ENCODE measurements at regions not wholly inside any gene's neighbourhood (a gene's known extent, or its start where the extent isn't known, plus 50 kb on each side); places are given as distances from the start of the nearest gene placed in this dataset.

DNA sequence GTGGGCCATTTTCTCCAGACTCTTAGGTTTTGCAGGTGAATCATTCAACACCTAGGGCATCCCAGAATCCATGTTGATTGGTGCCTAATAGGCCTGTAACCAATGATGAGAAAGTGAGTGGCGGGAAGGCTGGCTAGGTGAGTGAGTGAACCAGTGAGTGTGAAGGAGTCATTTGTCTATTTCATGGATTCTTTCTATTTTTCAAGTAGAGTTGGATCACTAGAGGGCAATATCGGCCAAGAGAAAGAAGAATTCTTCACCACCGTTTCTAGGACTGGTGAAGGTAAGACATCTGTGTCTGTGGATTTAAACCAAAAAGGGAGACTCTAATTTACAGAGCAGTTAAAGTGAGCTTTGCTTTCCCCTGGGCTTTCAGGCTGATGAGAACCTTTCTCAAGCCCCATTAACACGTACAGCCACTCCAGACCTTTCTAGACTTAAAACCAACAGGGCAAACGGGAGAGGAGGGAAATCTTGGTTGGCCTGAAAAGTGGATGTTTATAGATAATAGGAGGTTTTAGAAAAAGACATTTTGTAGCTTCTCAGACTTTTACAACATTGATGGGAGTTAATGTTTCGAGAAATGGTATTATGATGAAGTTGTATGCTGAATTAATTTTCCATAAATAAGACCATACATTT is 114.3 kb upstream of the IL12B start:
- TF ChIP-seq EP300 (IDR thresholded peaks at IDR 0.05) = no peak
- TF ChIP-seq, protein P1, sequence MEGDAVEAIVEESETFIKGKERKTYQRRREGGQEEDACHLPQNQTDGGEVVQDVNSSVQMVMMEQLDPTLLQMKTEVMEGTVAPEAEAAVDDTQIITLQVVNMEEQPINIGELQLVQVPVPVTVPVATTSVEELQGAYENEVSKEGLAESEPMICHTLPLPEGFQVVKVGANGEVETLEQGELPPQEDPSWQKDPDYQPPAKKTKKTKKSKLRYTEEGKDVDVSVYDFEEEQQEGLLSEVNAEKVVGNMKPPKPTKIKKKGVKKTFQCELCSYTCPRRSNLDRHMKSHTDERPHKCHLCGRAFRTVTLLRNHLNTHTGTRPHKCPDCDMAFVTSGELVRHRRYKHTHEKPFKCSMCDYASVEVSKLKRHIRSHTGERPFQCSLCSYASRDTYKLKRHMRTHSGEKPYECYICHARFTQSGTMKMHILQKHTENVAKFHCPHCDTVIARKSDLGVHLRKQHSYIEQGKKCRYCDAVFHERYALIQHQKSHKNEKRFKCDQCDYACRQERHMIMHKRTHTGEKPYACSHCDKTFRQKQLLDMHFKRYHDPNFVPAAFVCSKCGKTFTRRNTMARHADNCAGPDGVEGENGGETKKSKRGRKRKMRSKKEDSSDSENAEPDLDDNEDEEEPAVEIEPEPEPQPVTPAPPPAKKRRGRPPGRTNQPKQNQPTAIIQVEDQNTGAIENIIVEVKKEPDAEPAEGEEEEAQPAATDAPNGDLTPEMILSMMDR (IDR thresholded peaks at IDR 0.05) = peak in 3 of 4 experiments; percentile 19 to 32 (median 20)
- no peak for TF ChIP-seq POLR2A (IDR thresholded peaks at IDR 0.05)

All from gastroesophageal sphincter (tissue), 3 donors.